GM23338 (cell line): ENCODE measurements at regions not wholly inside any gene's neighbourhood (a gene's known extent, or its start where the extent isn't known, plus 50 kb on each side); places are given as distances from the start of the nearest gene placed in this dataset.
A peak's percentile ranks its signal among the peaks of the same experiment; 100 is the strongest.

ENCODE experiments used
- ATAC-seq: fragments of 200-7000 bp; cut with Tn5 transposase; 3 replicates; pipeline ENCODE4 v1.9.1; 2020
- DNase-seq: peaks from one replicate; pipeline ENCODE4 v3.0.0-alpha.2; 2015; ENCODE audit warnings: low spot score
- H2AFZ ChIP-seq: fragments of 200-600 bp; sonication (generic); 2 replicates; pipeline ENCODE4 v1.8.0; 2016; ENCODE audit warnings: antibody characterized with exemption, mild to moderate bottlenecking, moderate library complexity
- H3F3A ChIP-seq: fragments of 200-600 bp; sonication (generic); replicated peaks from 2 replicates; pipeline ENCODE4 v1.8.0; 2017; ENCODE audit warnings: antibody characterized with exemption, mixed run types, low read depth
- H3K27ac ChIP-seq: fragments of 200-600 bp; sonication (generic); 2 replicates; pipeline ENCODE4 v1.6.1; 2016; ENCODE audit warnings: low read depth
- H3K27me3 ChIP-seq: fragments of 200-600 bp; sonication (generic); 2 replicates; pipeline ENCODE4 v1.8.0; 2016; ENCODE audit warnings: mild to moderate bottlenecking, mixed run types, moderate library complexity; ENCODE audit not compliant: insufficient read depth
- H3K36me3 ChIP-seq: fragments of 200-600 bp; sonication (generic); 2 replicates; pipeline ENCODE4 v1.8.0; 2016; ENCODE audit warnings: mild to moderate bottlenecking; ENCODE audit not compliant: insufficient read depth
- H3K4me1 ChIP-seq: fragments of 200-600 bp; sonication (generic); 2 replicates; pipeline ENCODE4 v1.8.0; 2016; ENCODE audit warnings: mild to moderate bottlenecking, moderate library complexity; ENCODE audit not compliant: insufficient read depth
- H3K4me2 ChIP-seq: fragments of 200-600 bp; sonication (generic); 2 replicates; pipeline ENCODE4 v1.7.1; 2017; ENCODE audit warnings: mixed run types
- H3K4me3 ChIP-seq: fragments of 200-600 bp; sonication (generic); 2 replicates; pipeline ENCODE4 v1.6.1; 2016; ENCODE audit warnings: mixed run types
- H3K79me2 ChIP-seq: fragments of 200-600 bp; sonication (generic); replicated peaks from 2 replicates; pipeline ENCODE4 v1.8.0; 2017; ENCODE audit warnings: mild to moderate bottlenecking; ENCODE audit not compliant: insufficient read depth
- H3K9me2 ChIP-seq: fragments of 200-600 bp; sonication (generic); 2 replicates; pipeline ENCODE4 v1.8.0; 2017; ENCODE audit not compliant: insufficient read depth
- H4K20me1 ChIP-seq: fragments of 200-600 bp; sonication (generic); replicated peaks from 2 replicates; pipeline ENCODE4 v1.8.0; 2017; ENCODE audit warnings: mild to moderate bottlenecking; ENCODE audit not compliant: insufficient read depth
- H3K27ac Mint-ChIP-seq: 2 replicates; pipeline ENCODE4 v1.8.0; 2020; ENCODE audit warnings: inconsistent platforms, mild to moderate bottlenecking, moderate library complexity, mixed read lengths
- H3K27me3 Mint-ChIP-seq: 3 replicates; pipeline ENCODE4 v1.8.0; 2022; ENCODE audit warnings: low read depth, mild to moderate bottlenecking, moderate library complexity, mixed read lengths, inconsistent platforms; ENCODE audit not compliant: insufficient read depth, poor library complexity
- H3K36me3 Mint-ChIP-seq: 3 replicates; pipeline ENCODE4 v1.8.0; 2021; ENCODE audit warnings: low read depth, mild to moderate bottlenecking, inconsistent platforms, moderate library complexity, mixed read lengths
- H3K4me1 Mint-ChIP-seq: 3 replicates; pipeline ENCODE4 v1.8.0; 2020; ENCODE audit warnings: mild to moderate bottlenecking, inconsistent platforms, mixed read lengths
- H3K4me3 Mint-ChIP-seq: 3 replicates; pipeline ENCODE4 v1.8.0; 2021; ENCODE audit warnings: moderate library complexity, mild to moderate bottlenecking, inconsistent platforms, mixed read lengths
- H3K9me3 Mint-ChIP-seq: 3 replicates; pipeline ENCODE4 v1.8.0; 2020; ENCODE audit warnings: moderate library complexity, mild to moderate bottlenecking, inconsistent platforms, mixed read lengths
- CREB1 ChIP-seq: fragments of 250-450 bp; sonication (Bioruptor Pico); IDR thresholded peaks from 2 replicates; pipeline ENCODE4 v1.5.0; 2020; ENCODE audit warnings: low read depth, mild to moderate bottlenecking, moderate library complexity
- ETS1 ChIP-seq: IDR thresholded peaks from 2 replicates; pipeline ENCODE4 v1.6.1; 2016; ENCODE audit warnings: antibody characterized with exemption
- EZH2 ChIP-seq: fragments of 200-600 bp; sonication (generic); IDR thresholded peaks from one replicate; pipeline ENCODE4 v1.8.0; 2017; ENCODE audit warnings: antibody characterized with exemption, mild to moderate bottlenecking, low read depth; ENCODE audit not compliant: unreplicated experiment
- EZH2phosphoT487 ChIP-seq: fragments of 200-600 bp; sonication (generic); IDR thresholded peaks from one replicate; pipeline ENCODE4 v1.8.1; 2018; ENCODE audit warnings: antibody characterized with exemption; ENCODE audit not compliant: unreplicated experiment
- JUNB ChIP-seq: IDR thresholded peaks from one replicate; pipeline ENCODE4 v1.6.1; 2016; ENCODE audit warnings: antibody characterized with exemption; ENCODE audit not compliant: unreplicated experiment
- NANOG ChIP-seq: IDR thresholded peaks from 2 replicates; pipeline ENCODE4 v1.6.1; 2016; ENCODE audit warnings: antibody characterized with exemption, borderline replicate concordance
- POLR2AphosphoS5 ChIP-seq: IDR thresholded peaks from 2 replicates; pipeline ENCODE4 v1.6.1; 2016; ENCODE audit warnings: antibody characterized with exemption, low read depth
- STAT1 ChIP-seq: IDR thresholded peaks from one replicate; pipeline ENCODE4 v1.6.1; 2016; ENCODE audit warnings: antibody characterized with exemption; ENCODE audit not compliant: unreplicated experiment
- ZNF114 ChIP-seq: fragments of 250-450 bp; sonication (Bioruptor Pico); IDR thresholded peaks from 2 replicates; pipeline ENCODE4 v1.5.0; 2020; ENCODE audit warnings: mild to moderate bottlenecking, moderate library complexity
- ZNF331 ChIP-seq: fragments of 250-450 bp; sonication (Bioruptor Pico); IDR thresholded peaks from 2 replicates; pipeline ENCODE4 v1.5.0; 2020; ENCODE audit warnings: low read depth, mild to moderate bottlenecking, moderate library complexity
- TF ChIP-seq, protein P1 (sequence below): IDR thresholded peaks from one replicate; pipeline ENCODE4 v1.6.1; 2018; ENCODE audit warnings: antibody characterized with exemption; ENCODE audit not compliant: unreplicated experiment
- TF ChIP-seq, protein P2 (sequence below): fragments of 250-450 bp; sonication (Bioruptor Pico); IDR thresholded peaks from 2 replicates; pipeline ENCODE4 v1.5.0; 2020; ENCODE audit warnings: mild to moderate bottlenecking, moderate library complexity

DNA sequence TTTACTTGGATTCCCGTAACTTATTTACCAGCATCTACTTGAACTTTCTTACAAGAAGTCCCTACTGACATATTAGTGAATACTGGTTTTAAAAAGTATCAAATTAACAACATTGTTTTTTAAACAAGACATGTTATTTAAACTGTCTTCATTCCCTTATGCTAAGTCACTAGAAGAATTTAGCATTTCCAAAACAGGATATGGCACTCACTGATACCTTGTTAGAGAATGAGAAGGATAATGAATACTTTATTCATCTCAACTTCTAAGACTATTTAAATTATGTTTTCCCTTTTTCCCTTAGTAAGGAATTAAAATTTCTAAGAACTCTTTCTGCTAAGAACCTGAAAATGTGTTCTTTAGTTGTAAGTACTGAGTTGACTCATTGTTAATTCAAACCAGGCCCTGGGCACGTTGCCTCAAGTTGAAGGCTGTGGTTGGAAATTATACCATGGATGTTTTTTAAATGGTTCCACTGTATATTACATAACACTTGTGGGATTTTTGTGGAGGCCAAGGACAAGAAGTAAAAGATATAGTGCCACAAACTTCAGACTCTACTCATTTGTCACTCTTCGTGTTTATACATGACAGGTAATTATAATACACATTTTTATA lies 219.0 kb upstream of the EDIL3 start:
- Mint-ChIP-seq H3K27me3 (peaks cover 3% of the 10 kb centered on the region), H3K4me3 (no peak overlapping the region), H3K36me3 (peaks cover 5% of the 10 kb centered on the region; the same call in 2 of the 3 replicates), H3K9me3 (no peaks in the 10 kb centered on the region), H3K27ac (peak overlapping the region; percentile 92), H3K4me1 (peaks cover 55% of the 10 kb centered on the region)
- Histone ChIP-seq H4K20me1 (no peaks in the 10 kb centered on the region), H3K4me1 (peaks cover 47% of the 10 kb centered on the region), H3K36me3 (no peaks in the 10 kb centered on the region), H3K27me3 (no peaks in the 10 kb centered on the region), H3K4me2 (peak overlapping the region; percentile 25), H3K4me3 (no peak overlapping the region), H3K27ac (peak overlapping the region; percentile 48), H3K79me2 (no peaks in the 10 kb centered on the region), H3F3A (no peaks in the 10 kb centered on the region), H2AFZ (no peak overlapping the region), H3K9me2 (no peaks in the 10 kb centered on the region)
- ATAC-seq = no peak
- TF ChIP-seq NANOG = peak; percentile 76
- no peak for TF ChIP-seq STAT1
- no peak for DNase-seq

DNA sequence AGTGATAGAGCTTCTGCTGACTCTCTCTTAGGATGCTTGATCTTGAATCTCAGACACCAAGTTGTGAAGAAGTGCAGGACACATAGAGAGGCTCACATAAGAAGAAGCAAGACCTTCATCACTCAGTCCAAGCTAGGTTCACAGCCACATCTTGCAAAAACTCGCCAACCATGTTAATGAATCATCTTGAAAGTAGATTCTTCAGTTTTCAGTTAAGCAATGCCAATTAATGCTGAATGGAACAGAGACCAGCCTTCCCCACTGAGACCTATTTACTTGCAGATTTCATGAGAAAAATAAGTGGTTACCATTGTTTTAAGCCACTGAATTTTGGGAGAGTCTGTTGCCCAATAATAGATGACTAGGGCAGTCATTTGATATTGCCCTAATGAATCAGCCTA lies 217.7 kb upstream of the EDIL3 start:
- no peak for DNase-seq
- peaks cover 63% of the 10 kb centered on the region for H3K4me1 Mint-ChIP-seq
- no peak overlapping the region for H2AFZ ChIP-seq
- TF ChIP-seq, protein P1, sequence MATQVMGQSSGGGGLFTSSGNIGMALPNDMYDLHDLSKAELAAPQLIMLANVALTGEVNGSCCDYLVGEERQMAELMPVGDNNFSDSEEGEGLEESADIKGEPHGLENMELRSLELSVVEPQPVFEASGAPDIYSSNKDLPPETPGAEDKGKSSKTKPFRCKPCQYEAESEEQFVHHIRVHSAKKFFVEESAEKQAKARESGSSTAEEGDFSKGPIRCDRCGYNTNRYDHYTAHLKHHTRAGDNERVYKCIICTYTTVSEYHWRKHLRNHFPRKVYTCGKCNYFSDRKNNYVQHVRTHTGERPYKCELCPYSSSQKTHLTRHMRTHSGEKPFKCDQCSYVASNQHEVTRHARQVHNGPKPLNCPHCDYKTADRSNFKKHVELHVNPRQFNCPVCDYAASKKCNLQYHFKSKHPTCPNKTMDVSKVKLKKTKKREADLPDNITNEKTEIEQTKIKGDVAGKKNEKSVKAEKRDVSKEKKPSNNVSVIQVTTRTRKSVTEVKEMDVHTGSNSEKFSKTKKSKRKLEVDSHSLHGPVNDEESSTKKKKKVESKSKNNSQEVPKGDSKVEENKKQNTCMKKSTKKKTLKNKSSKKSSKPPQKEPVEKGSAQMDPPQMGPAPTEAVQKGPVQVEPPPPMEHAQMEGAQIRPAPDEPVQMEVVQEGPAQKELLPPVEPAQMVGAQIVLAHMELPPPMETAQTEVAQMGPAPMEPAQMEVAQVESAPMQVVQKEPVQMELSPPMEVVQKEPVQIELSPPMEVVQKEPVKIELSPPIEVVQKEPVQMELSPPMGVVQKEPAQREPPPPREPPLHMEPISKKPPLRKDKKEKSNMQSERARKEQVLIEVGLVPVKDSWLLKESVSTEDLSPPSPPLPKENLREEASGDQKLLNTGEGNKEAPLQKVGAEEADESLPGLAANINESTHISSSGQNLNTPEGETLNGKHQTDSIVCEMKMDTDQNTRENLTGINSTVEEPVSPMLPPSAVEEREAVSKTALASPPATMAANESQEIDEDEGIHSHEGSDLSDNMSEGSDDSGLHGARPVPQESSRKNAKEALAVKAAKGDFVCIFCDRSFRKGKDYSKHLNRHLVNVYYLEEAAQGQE = no peak
- TF ChIP-seq POLR2AphosphoS5 (no peak), CREB1 (no peak), ZNF114 (CRISPR knock-in tag) (no peak), ZNF331 (CRISPR knock-in tag) (no peak), EZH2 (no peak), STAT1 (no peak), NANOG (no peak), JUNB (no peak), ETS1 (no peak), EZH2phosphoT487 (no peak)
- TF ChIP-seq, protein P2, sequence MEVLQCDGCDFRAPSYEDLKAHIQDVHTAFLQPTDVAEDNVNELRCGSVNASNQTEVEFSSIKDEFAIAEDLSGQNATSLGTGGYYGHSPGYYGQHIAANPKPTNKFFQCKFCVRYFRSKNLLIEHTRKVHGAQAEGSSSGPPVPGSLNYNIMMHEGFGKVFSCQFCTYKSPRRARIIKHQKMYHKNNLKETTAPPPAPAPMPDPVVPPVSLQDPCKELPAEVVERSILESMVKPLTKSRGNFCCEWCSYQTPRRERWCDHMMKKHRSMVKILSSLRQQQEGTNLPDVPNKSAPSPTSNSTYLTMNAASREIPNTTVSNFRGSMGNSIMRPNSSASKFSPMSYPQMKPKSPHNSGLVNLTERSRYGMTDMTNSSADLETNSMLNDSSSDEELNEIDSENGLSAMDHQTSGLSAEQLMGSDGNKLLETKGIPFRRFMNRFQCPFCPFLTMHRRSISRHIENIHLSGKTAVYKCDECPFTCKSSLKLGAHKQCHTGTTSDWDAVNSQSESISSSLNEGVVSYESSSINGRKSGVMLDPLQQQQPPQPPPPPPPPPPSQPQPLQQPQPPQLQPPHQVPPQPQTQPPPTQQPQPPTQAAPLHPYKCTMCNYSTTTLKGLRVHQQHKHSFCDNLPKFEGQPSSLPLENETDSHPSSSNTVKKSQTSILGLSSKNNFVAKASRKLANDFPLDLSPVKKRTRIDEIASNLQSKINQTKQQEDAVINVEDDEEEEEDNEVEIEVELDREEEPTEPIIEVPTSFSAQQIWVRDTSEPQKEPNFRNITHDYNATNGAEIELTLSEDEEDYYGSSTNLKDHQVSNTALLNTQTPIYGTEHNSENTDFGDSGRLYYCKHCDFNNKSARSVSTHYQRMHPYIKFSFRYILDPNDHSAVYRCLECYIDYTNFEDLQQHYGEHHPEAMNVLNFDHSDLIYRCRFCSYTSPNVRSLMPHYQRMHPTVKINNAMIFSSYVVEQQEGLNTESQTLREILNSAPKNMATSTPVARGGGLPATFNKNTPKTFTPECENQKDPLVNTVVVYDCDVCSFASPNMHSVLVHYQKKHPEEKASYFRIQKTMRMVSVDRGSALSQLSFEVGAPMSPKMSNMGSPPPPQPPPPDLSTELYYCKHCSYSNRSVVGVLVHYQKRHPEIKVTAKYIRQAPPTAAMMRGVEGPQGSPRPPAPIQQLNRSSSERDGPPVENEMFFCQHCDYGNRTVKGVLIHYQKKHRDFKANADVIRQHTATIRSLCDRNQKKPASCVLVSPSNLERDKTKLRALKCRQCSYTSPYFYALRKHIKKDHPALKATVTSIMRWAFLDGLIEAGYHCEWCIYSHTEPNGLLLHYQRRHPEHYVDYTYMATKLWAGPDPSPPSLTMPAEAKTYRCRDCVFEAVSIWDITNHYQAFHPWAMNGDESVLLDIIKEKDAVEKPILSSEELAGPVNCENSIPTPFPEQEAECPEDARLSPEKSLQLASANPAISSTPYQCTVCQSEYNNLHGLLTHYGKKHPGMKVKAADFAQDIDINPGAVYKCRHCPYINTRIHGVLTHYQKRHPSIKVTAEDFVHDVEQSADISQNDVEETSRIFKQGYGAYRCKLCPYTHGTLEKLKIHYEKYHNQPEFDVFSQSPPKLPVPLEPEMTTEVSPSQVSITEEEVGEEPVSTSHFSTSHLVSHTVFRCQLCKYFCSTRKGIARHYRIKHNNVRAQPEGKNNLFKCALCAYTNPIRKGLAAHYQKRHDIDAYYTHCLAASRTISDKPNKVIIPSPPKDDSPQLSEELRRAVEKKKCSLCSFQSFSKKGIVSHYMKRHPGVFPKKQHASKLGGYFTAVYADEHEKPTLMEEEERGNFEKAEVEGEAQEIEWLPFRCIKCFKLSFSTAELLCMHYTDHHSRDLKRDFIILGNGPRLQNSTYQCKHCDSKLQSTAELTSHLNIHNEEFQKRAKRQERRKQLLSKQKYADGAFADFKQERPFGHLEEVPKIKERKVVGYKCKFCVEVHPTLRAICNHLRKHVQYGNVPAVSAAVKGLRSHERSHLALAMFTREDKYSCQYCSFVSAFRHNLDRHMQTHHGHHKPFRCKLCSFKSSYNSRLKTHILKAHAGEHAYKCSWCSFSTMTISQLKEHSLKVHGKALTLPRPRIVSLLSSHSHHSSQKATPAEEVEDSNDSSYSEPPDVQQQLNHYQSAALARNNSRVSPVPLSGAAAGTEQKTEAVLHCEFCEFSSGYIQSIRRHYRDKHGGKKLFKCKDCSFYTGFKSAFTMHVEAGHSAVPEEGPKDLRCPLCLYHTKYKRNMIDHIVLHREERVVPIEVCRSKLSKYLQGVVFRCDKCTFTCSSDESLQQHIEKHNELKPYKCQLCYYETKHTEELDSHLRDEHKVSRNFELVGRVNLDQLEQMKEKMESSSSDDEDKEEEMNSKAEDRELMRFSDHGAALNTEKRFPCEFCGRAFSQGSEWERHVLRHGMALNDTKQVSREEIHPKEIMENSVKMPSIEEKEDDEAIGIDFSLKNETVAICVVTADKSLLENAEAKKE = no peak

More for the DNA sequence above, 217.7 kb upstream of the EDIL3 start:
- H4K20me1 ChIP-seq = no peaks in the 10 kb centered on the region
- no peak overlapping the region for H3K4me3 ChIP-seq
- H3K4me1 ChIP-seq = peaks cover 47% of the 10 kb centered on the region
- no peaks in the 10 kb centered on the region for H3K36me3 ChIP-seq
- Mint-ChIP-seq H3K9me3 (peaks cover 4% of the 10 kb centered on the region; the same call in 2 of the 3 replicates), H3K27ac (no peak overlapping the region), H3K4me3 (no peak overlapping the region), H3K27me3 (peaks cover 5% of the 10 kb centered on the region), H3K36me3 (peaks cover 8% of the 10 kb centered on the region)
- no peaks in the 10 kb centered on the region; the same call in 1 of the 2 replicates for H3F3A ChIP-seq
- ATAC-seq = no peak
- H3K27me3 ChIP-seq = no peaks in the 10 kb centered on the region
- no peaks in the 10 kb centered on the region for H3K79me2 ChIP-seq
- 0 out of 2 replicates have a peak overlapping the region, but pooled peaks have one; percentile 18 for H3K4me2 ChIP-seq
- H3K9me2 ChIP-seq = no peaks in the 10 kb centered on the region
- H3K27ac ChIP-seq = no peak overlapping the region
